Keratinocyte (primary cell): ENCODE measurements at regions not wholly inside any gene's neighbourhood (a gene's known extent, or its start where the extent isn't known, plus 50 kb on each side); places are given as distances from the start of the nearest gene placed in this dataset.

Source experiments
- DNase-seq: peaks from one replicate; pipeline ENCODE4 v3.0.0-alpha.2; 2011; ENCODE audit warnings: low read depth, missing footprints, low spot score
- FAIRE-seq: peaks from 2 replicates; lab custom pipeline; 2011; peaks lifted over from hg19 to GRCh38; lab: Jason Lieb, UNC
- H2AFZ ChIP-seq: 2 replicates; pipeline ENCODE4 v1.6.0; 2012; ENCODE audit warnings: low read length, control low read depth, inconsistent platforms; ENCODE audit not compliant: control insufficient read depth
- H3K27ac ChIP-seq: 2 replicates; pipeline ENCODE4 v1.5.1; 2011; ENCODE audit warnings: low read length; ENCODE audit not compliant: control insufficient read depth, insufficient read depth
- H3K27me3 ChIP-seq: 3 replicates; pipeline ENCODE4 v1.6.0; 2011; ENCODE audit warnings: low read length; ENCODE audit not compliant: control insufficient read depth, insufficient read depth; ENCODE audit errors: extremely low read depth
- H3K36me3 ChIP-seq, 2 experiments: 2 replicates in 1 of 2; 3 replicates in 1 of 2; pipeline ENCODE4 v1.5.1; 2011; ENCODE audit warnings: low read length in 2 of 2, mild to moderate bottlenecking in 1 of 2; ENCODE audit not compliant: control insufficient read depth in 2 of 2, insufficient read depth in 2 of 2; ENCODE audit errors: extremely low read depth in 1 of 2
- H3K4me1 ChIP-seq: 3 replicates; pipeline ENCODE4 v1.5.1; 2011; ENCODE audit warnings: low read length; ENCODE audit not compliant: control insufficient read depth, insufficient read depth; ENCODE audit errors: extremely low read depth
- H3K4me2 ChIP-seq: 3 replicates; pipeline ENCODE4 v1.6.0; 2011; ENCODE audit warnings: low read depth, low read length; ENCODE audit not compliant: control insufficient read depth, insufficient read depth; ENCODE audit errors: extremely low read depth
- H3K4me3 ChIP-seq, 3 experiments: fragments of 200-600 bp in 1 of 3; sonication (generic) in 1 of 3; 2 replicates in 2 of 3; 3 replicates in 1 of 3; pipeline ENCODE4 v1.5.1; 2011 to 2016; ENCODE audit warnings: low read length in 3 of 3, mild to moderate bottlenecking in 3 of 3, control low read depth in 2 of 3, inconsistent platforms in 1 of 3, low read depth in 1 of 3, mixed read lengths in 1 of 3, mixed run types in 1 of 3, moderate library complexity in 1 of 3; ENCODE audit not compliant: control insufficient read depth in 2 of 3, insufficient read depth in 2 of 3; ENCODE audit errors: extremely low read depth in 1 of 3
- H3K79me2 ChIP-seq: 2 replicates; pipeline ENCODE4 v1.6.0; 2012; ENCODE audit warnings: low read length; ENCODE audit not compliant: control insufficient read depth, insufficient read depth
- H3K9ac ChIP-seq: 3 replicates; pipeline ENCODE4 v1.6.0; 2011; ENCODE audit warnings: low read length; ENCODE audit not compliant: control insufficient read depth, insufficient read depth; ENCODE audit errors: extremely low read depth
- H3K9me1 ChIP-seq: 3 replicates; pipeline ENCODE4 v1.6.0; 2011; ENCODE audit warnings: low read length; ENCODE audit not compliant: control insufficient read depth, insufficient read depth; ENCODE audit errors: extremely low read depth
- H3K9me3 ChIP-seq: 2 replicates; pipeline ENCODE4 v1.5.1; 2012; ENCODE audit warnings: low read depth, low read length; ENCODE audit not compliant: control insufficient read depth
- H4K20me1 ChIP-seq: 3 replicates; pipeline ENCODE4 v1.6.0; 2011; ENCODE audit warnings: low read length; ENCODE audit not compliant: control insufficient read depth, insufficient read depth; ENCODE audit errors: extremely low read depth
- CTCF ChIP-seq, 3 experiments: IDR thresholded peaks in 1 of 3; conservative IDR thresholded peaks in 1 of 3; optimal IDR thresholded peaks in 1 of 3; 2 replicates in 2 of 3; 3 replicates in 1 of 3; pipeline versions ENCODE3 to v1.5.1; 2011; ENCODE audit warnings: low read length in 3 of 3, mild to moderate bottlenecking in 3 of 3, moderate library complexity in 2 of 3, control low read depth in 1 of 3, inconsistent platforms in 1 of 3; ENCODE audit not compliant: insufficient read depth in 2 of 3; ENCODE audit errors: extremely low read depth in 1 of 3
- EZH2 ChIP-seq: IDR thresholded peaks from one replicate; pipeline ENCODE4 v1.6.1; 2012; ENCODE audit warnings: inconsistent platforms, mild to moderate bottlenecking, low read length, moderate library complexity
- dilution Hi-C: fragments of 300-500 bp; cut with MboI; formaldehyde crosslinking; loops from one replicate; pipeline ENCODE4 v1.7.0; 2020; ENCODE audit warnings: low sequenced_read_pairs; ENCODE audit not compliant: extremely low pct_ligation_motif_present

- DNase-seq (no peak), FAIRE-seq (no peak)
- Histone ChIP-seq H3K9me1 (no peaks in the 10 kb centered on the region), H3K9ac (no peak overlapping the region), H3K4me1 (no peaks in the 10 kb centered on the region), H3K27me3 (no peaks in the 10 kb centered on the region), H3K4me3 (no peak overlapping the region), H3K36me3 (no peaks in the 10 kb centered on the region), H2AFZ (no peak overlapping the region), H3K9me3 (no peaks in the 10 kb centered on the region), H3K4me2 (no peak overlapping the region), H3K27ac (no peak overlapping the region), H3K79me2 (no peaks in the 10 kb centered on the region), H4K20me1 (no peaks in the 10 kb centered on the region)
- dilution Hi-C loops = no loop called here
- TF ChIP-seq CTCF (optimal IDR thresholded peaks at IDR 0.05 in 1 of 3, IDR thresholded peaks at IDR 0.05 in 1 of 3, conservative IDR thresholded peaks at IDR 0.05 in 1 of 3; ENCODE audit: extremely low read depth in 1 of 3, insufficient read depth in 2 of 3, low read length in 3 of 3) (no peak), EZH2 (no peak)
Measured at GRCh38 chr14:25116607-25117006, 66.7 kb upstream of the STXBP6 start.

GRCh38 chr14:25113394-25113793 is 63.4 kb upstream of the STXBP6 start:
- no peak overlapping the region for H3K4me3 ChIP-seq
- FAIRE-seq (no peak), DNase-seq (no peak)
- no peaks in the 10 kb centered on the region for H3K4me1 ChIP-seq
- H3K79me2 ChIP-seq = no peaks in the 10 kb centered on the region
- H3K9ac ChIP-seq = no peak overlapping the region
- H4K20me1 ChIP-seq = no peaks in the 10 kb centered on the region
- H3K9me3 ChIP-seq = no peaks in the 10 kb centered on the region
- TF ChIP-seq EZH2 = no peak
- TF ChIP-seq CTCF (optimal IDR thresholded peaks at IDR 0.05 in 1 of 3, IDR thresholded peaks at IDR 0.05 in 1 of 3, conservative IDR thresholded peaks at IDR 0.05 in 1 of 3; ENCODE audit: extremely low read depth in 1 of 3, insufficient read depth in 2 of 3, low read length in 3 of 3) = no peak
- no peaks in the 10 kb centered on the region for H3K36me3 ChIP-seq
- H3K27ac ChIP-seq = no peak overlapping the region
- H3K4me2 ChIP-seq = no peak overlapping the region
- dilution Hi-C loops = no loop called here
- H2AFZ ChIP-seq = no peak overlapping the region
- H3K9me1 ChIP-seq = no peaks in the 10 kb centered on the region
- no peaks in the 10 kb centered on the region for H3K27me3 ChIP-seq
